ENCODE measurements at regions not wholly inside any gene's neighbourhood (a gene's known extent, or its start where the extent isn't known, plus 50 kb on each side); places are given as distances from the start of the nearest gene placed in this dataset.
"Not testable (repeated sequence)": the region's sequence is repeated elsewhere in the genome, so short reads cannot be mapped to it uniquely, and the experiment has no call there.

DNA sequence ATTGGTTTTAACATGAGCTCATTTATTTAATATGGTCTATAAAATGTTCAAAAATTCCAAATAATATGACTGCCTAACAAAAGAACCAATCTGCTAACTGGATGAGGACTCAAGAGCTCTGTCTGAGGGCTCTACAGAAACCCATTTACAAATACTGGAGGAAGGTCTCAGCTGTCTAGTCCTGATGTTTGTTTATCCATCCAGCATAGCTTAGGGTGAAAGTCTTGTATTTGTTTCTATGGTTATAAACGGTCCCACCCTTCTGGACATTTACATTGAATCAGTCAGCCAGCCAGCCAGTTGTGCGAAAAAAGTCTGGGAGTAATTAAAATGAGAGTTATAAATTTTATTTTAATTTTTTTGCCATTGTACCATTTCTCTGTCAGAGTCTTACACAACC is 220.7 kb downstream of the BMP4 start:
- no peak for DNase-seq

DNA sequence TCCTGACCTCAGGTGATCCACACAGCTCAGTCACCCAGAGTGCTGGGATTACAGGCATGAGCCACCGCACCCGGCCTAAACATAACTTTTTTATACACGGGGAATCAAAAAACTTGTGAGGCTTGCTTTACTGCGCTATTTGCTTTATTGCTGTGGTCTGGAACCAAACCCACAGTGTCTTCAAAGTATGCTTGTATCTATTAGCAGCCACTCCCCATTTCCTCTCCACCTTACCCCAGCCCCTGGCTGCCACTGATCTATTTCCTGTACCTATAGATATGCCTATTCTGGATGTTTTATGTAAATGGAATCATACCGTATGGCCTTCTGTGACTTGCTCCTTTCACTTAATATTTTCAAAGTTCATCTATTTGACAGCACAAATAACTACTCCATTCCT is 233.4 kb downstream of the BMP4 start:
- DNase-seq: no peak

DNA sequence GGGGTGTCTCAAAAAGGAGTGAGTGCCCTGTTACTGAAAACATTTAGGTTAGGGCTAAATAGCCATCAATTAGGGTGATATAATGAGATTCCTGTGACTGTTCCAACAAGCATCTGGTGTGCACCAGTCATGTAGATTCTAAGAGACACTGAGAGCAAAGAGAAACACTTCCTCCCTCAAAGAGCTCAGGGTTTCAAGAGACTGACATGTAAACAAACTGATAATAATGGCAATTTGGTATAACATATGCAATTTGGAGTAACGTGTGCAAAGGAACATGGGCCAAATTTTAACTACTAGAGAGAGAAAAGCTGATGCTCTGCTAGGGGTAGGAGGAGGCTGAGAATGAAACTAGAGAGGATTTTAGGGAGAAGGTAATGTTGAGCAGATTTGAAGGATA is 237.1 kb downstream of the BMP4 start:
- DNase-seq: no peak

DNA sequence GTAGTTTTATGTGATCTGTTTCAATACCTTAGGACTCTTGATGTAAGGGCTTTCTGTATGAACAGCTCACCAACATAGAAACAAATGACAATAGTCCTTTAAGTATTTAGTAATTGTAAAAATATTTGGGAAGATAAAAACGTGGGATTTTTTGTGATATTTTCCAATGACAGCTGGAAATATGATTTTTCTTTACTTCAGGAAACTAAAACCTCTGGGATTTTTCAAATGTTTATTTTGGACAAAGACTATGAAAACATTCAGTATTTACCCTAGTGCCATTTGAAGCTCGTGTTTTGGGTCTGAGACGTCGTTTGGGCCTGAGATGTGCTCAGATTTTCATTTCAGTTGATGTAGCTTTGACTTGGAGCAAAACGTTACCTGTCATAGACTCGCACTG is 240.0 kb downstream of the BMP4 start:
- DNase-seq: no peak

DNA sequence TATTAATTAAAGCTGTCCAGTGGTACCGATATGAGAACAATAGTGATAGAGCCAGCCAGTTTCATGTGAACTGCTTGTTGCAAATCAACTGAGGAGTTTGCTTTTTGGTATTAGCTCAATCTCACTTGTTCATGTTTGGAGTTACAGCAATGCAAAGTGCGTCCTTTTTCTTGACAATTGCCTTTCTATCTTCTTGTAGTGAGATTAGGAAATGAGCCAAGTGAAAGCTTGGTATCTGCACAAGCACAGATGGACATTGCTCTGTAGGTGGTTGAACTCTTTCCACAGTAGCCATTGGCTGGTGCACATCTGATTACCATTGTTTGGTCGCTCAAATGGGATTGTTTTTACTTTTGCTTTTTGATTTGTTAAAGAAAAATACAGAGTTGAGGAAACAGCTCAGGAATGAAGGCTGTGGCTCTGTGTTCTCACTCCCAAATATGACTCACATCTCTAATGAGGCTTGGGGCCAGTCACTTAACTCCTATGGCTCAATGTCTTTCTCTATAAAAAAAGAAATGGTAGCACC is 241.4 kb downstream of the BMP4 start:
- no peak for DNase-seq

DNA sequence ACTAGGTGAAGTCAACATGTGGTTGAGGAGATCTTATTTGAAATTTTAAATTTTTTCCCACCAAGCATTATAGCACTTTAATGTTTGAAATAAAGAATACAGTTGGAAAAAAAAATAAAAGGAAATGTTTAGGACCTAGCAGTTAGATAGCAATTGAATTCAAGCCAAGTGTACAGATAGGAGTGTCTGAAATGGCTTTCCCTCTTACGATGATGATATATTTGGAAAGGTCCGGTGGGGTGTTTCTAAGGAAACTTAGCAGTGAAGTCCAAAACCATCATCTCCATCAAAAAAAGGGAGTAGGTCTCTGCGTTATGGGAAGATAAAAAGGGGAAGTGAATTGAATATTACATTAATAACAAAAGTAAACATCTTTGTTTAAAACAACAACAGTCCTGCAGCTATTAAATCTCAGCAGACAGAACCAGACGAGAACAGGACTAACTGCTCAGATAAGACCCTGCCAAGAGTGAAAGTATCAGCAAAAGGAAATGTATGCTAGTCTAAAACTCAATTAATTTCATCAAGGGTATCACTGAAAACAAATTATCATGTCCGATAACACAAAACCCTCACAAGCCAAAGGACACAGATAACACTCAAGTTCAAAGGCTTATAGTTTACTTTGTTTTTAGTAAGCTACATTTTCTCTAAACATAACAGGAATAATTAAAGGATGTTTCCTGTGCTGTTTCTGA is 242.0 kb downstream of the BMP4 start:
- no peak for DNase-seq

DNA sequence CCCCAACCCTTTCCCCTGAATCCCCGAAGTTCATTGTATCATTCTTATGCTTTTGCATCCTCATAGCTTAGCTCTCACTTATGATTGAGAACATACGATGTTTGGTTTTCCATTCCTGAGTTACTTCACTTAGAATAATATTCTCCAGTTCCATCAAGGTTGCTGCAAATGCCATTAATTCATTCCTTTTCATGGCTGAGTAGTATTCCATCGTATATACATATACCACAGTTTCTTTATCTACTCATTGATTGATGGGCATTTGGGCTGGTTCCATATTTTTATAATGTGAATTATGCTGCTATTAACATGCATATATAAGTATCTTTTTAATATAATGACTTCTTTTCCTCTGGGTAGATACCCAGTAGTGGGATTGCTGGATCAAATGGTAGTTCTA is 243.7 kb downstream of the BMP4 start:
- not testable (repeated sequence) for DNase-seq

DNA sequence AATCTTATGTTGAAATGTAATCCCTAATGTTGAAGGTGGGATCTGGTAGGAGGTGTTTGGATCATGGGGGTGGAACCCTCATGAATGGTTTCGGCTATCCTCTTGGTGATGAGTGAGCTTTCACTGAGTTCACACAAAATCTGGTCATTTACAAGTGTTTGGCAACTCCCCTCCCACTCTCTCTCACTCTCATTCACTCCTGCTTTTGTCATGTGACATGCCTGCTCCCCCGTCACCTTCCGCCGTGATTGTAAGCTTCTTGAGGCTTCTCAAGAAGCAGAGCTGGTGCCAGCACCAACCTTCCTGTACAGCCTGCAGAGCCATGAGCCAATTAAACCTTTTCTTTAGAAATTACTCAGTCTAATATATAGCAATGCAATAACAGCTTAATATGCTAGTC is 245.4 kb downstream of the BMP4 start:
- DNase-seq: no peak

DNA sequence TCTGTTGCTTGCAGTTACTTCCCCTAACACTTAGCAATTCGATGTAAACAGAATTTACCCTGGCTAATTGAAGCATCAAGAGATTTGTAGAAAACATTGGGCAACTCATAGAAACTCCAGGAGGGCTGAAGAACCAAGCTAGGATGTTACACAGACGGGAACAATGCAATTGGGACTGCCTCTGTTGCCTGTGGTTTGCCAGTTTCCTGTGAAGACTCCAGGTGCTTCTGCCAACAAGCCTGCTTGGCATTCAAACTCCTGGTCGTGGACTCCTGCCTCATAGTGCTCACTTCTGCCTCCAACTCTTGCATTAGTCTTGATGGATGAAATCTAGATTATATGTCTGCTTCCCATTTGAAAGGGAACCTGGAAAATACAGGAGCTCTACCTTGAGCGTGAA is 246.0 kb downstream of the BMP4 start:
- DNase-seq: no peak

DNA sequence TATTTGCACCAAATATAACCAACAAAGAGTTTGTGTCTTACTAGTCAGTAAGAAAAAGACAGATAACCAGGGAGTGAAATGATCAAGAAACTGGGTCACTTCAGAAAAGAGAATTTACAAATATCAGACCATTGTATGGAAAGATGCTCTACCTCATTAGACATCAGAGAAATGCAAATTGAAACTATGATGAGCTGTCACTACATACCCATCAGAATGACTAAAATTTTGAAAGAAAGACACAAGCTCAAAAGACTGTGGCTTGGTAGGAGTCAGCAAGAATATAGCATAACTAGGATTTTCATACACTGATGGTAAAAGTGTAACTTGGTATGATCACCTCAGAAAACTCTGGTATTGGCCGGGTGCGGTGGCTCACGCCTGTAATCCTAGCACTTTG is 247.2 kb downstream of the BMP4 start:
- DNase-seq: no peak

DNA sequence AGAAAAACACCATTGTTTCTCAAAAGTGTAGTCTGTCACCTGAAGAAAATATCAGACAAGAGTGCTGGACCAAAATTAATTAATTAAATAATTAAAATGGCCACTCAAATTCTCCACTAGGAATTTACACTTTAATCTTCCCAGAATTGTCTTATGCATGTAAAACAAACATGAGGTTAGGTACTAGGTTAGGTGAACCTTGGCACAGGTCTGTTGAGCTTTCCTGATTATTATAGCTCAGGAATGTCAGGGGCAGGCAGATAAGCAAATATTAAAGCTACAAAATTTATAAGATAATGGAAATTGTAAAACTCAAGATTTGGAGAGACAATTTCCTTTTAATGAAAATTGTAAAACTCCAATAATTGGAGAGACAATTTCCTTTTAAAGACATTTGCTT is 253.2 kb downstream of the BMP4 start:
- DNase-seq: no peak

DNA sequence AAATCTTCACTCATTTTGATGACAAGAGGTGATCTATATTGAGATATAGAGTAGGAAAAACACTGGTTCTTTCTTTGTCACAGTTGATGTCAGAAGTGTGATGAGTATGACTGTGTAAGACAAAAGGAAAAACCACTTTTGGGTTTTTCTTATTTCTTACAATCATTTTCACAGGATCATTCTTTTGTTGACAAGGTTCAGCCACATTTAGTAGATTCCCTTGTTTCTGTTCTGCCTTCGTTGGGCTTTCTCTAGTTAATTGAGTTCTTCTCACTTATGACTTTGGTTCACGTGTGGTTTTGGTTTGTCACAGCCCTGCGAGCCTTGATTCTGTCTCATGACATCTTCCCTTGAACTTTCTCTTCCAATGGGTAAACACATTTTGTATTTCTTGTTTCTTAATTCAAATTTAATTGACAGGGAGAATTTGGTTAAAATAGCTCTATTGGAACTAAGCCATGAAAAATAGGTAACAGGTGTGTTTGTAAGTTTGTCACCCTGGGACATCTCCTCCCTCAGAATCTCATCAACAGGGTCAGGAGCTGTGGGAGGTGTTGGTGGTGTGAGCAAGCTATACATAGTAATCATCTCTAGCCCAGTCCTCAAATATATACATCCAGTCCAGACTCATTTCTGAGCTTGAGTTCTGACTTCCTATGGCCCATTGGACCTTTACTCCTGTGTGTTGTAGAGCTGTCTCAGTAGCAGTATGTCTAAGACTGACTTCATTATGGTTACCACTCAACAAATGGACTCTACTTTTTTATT is 255.3 kb downstream of the BMP4 start:
- DNase-seq: no peak

DNA sequence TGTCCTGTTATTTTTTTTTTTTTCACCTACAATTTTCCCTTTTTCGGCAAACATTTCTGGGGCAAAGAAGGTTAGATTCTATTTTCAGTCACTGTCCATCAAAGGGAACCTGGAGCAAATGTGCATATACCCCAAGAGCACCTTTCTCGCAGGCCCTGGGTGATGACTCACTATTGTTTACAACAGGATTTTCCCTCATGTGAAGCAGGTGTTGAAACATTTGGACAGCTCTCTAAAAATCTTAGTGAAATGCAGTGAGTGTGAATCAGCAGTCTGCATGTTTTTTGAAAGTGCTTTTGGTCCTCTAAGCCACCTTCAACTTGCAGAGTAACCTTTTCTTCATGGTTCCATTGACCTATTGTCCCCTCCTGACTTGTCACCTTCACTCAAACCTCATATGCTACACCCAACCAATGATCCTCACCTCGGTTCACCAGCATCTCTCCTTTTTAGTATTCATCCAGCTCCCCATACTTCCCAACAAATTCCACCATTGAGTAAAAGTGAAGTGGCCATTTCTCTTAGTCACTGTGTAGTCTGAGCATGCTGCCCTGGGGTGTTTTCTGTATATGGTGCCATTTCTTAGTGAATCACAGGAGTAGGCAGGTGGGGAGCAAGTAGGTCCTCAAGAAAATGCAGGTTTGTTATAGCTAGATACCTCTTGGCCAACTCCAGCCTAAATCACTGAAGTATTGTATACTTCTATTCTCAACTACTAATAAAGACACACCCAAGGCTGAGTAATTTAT is 260.2 kb downstream of the BMP4 start:
- no peak for DNase-seq

DNA sequence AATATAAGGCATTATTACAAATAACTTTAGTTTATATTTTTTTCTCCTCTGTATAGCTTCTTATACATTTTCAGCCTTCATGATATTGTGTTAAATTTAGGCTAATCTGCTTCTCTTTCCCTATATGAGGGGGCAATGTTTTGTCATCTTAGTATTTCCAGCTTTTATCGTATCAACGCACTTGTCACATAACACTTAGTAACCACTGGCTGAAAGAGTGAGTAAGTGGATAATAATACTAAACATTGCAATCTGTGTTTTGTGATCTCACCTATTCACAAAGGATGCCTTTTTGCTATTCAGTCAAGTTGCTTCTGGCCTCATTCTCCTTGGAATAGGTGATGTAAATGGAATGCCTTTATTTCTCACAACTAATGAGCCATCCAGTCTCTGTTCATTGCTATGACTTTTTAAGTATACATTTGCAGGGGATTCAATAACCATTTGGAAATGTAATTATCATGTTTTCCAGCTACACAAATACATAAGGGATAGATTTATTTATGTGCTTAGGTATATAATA is 260.9 kb downstream of the BMP4 start:
- no peak for DNase-seq

DNA sequence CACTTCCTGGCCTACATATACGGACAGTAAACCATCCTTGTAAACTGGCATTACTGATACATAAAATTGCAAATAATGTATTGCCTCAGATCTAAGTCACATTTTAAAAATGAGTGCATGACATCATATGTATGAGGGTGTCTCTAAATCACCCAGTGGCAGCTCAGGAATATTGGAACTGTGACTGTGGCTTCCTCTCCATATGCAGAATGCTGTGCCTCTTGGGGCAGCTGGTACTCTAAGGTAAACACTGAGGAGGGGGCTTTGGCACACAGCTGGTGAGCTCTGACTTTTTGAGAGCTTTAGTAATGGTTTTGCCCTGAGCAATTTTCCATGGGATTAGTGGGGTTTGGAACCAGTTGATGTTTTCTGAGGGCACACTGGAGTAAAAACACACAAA is 263.7 kb downstream of the BMP4 start:
- DNase-seq: peak; percentile 38

DNA sequence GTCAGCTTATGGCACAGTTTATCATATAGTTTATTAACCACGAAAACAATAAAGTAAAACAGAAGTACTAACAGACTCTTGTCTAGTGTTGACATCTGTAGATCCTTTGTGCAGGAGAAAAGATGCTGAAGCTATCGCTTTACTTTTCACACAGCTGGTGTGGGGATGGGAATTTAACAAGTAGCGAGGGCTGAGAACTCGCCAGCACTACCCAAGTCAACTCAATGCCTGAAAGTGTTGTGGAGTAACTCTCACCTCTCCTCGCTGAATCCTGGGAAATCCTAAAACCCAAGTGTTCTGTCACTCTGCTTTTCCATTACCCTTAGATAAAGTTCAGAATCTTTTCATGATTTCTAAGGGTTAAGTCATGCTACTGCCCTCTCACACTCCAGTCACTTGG is 264.2 kb downstream of the BMP4 start:
- no peak for DNase-seq

DNA sequence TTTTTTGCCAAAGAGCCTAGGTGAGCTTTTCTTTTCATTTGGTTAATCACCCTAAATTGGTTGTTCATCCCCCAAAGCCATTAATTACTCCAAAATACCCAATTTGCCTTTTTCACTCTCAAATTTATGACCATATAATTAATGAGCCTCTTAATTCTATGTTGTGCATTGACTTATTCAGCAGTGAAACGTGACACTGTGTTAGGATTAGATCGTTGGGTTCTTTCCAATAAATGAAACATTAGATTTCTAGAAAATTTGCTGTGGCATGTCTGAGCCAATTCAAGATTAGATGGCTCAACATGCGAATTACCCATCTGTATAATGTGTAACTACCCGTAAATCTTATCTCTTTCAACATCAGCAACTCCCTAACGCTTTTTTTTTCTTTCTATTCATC is 273.4 kb downstream of the BMP4 start:
- no peak for DNase-seq

DNA sequence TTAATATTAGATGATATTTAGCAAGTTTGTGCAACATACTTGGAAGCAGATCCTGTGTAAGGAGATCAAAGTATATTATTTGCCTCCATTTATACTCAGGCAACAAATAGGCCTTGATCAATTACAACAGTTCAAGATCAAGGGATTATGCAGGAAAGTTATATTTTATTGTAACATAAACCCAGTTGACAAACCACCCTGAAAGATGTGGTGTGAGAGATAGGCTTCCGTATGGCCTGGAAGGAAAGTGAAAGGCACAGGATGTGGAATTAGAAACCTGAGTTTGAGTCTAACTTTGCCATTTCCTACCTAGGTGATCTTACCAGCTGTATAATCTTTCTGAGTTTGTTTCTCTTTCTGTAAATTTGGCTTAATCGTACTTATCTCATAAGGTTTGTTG is 284.1 kb downstream of the BMP4 start:
- DNase-seq: no peak

DNA sequence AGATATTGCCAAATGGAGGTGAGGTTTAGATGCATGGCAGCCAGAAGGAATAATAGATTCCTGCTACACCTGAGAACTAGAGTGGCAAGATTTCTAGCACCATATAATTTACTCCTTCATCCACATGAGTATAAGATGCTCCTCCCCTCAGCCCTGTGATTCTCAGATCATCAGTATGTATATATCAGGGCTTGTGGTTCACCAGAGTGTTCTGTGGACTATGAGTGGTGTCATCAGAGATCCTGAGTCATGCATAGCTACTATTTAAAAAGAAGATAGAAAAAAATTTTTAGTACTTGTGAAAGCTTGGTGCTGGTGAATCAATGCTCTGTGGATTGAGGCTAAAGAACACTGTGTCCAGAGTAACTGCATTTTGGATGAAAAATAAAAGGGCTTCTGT is 285.9 kb downstream of the BMP4 start:
- DNase-seq: no peak

DNA sequence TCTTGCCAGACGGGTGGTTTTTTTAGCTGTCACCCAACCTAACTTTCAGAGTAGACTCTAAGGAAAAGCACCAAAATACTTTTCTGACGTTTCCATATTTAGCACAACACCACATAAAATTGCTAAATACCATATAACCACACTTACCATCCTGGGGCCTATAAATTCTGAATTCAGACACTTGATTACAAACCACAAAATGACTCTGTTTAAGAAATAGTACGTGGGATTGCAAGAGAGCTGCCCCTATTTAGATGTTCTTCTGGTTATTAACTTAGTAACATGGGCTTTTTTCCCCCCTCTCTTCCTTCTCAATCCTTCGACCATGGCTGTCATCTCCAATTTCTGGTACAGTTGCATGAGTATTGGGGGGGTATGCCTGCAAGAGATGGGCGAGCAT is 287.7 kb downstream of the BMP4 start:
- no peak for DNase-seq

DNA sequence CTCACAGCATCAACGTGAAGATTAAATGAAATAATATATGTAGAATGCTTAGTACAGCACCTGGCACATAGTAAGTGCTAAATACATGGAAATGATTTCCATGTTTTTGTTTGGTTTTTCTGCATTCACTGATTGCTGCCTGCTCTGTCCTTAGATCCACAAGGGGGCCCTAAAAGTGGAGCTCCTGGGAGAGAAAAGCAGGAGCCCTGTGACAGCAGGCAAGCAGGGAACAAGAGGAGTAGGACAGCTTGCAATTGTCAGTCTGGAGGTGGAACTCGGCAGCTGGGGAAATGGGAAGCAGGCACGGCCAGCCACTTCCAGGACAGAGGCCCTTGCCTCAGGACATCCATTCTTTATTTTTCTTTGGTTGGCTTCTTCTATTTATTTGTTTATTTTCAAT is 292.9 kb downstream of the BMP4 start:
- peak; percentile 37 for DNase-seq

DNA sequence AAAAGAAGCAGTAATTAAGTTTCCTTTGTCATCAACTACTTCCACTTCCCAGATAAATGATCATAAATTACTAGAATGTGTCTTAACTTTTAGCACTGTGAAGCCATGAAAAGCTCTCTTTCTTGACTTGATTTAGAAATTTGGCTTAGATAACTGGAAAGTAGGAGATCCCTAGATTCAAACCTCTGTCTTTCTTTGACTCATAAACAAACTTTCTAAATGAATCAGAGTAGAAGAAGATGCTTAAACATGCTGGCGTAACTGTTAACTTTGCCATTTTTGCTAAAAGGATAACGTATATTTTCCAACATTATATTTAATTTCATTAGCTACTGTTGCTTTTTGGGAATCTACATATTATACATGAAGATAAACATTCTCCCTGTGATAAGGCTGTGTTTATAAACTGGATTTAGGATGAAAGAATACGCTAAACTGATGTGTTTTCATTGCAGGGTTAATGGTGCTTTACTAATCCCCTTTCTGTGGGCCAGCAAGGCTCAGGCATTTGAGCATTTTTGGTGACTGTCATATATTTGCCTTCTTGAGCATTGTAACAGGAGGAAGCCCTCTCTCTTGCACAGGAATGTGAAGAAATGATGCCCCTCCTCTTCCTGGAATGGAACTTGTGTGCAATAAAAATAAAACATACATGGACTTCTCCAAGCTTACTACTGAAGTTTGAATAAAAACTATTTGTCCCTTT is 301.4 kb downstream of the BMP4 start:
- no peak for DNase-seq

DNA sequence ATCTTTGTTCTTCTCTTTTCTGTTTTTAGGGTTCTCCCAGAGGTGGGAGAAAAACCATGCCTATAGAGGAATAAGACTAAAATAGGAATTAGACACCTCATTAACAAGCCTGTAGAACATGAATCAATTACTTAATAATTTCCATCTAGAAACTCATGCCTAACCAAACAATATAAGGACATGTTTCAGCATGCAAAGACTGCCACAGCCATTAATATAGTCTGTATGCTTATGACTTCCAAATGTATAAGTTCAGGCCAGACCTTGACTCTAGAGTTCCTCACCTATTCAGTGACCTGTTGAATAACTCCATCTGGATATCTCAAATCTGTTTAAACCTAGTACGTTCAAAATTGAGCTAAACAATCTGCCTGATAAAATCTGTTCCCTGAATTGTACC is 304.6 kb downstream of the BMP4 start:
- DNase-seq: no peak

Measured in eye (tissue), 1 donor.